ENCODE measurements at regions not wholly inside any gene's neighbourhood (a gene's known extent, or its start where the extent isn't known, plus 50 kb on each side); places are given as distances from the start of the nearest gene placed in this dataset.
A peak's percentile ranks its signal among the peaks of the same experiment; 100 is the strongest.

- DNase-seq: no peak
Measured at GRCh38 chr12:92528586-92528985, 174.2 kb upstream of the PLEKHG7 start.

GRCh38 chr12:92528097-92528496, 174.7 kb upstream of the PLEKHG7 start:
- no peak for DNase-seq

- DNase-seq: no peak
Measured at GRCh38 chr12:92524489-92524888, 178.3 kb upstream of the PLEKHG7 start.

DNA sequence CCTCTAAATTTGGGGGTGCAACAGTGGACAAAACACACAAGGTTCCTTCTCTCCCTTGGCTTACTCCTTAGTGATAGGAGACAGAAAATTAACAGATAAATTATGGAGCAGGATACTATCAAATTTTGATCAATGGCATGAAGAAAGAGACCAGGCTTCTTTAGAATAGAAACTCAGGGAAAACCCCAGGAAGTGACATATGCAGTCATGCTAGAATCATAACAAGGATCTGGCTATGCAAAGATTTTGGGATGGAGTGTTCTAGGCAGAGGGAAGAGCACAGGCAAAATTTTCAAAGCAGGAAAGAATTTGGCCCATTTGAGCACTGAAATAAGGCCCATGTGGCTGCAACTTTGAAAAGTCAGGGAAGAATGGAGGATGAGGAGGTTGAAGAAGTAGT, 182.3 kb upstream of the PLEKHG7 start:
- no peak for DNase-seq

DNA sequence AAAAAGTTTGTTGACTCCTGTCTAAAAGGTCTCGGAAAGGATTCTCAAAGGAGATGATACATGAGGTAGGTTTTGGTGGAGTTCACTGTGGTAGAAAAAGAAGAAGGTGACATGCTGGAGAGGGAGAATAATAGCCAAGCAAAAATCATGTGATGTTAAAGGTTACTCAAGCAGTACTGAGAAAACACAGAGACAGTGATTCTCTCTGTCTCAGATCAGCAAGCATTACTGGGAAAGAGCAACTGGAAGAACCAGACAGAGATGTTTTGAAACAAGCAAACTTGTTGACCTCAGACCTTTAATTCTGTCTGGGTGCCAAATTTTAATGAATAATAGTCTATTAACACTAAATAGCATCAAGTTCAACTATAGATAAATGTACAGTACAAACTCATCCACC, 183.5 kb upstream of the PLEKHG7 start:
- DNase-seq: no peak

DNA sequence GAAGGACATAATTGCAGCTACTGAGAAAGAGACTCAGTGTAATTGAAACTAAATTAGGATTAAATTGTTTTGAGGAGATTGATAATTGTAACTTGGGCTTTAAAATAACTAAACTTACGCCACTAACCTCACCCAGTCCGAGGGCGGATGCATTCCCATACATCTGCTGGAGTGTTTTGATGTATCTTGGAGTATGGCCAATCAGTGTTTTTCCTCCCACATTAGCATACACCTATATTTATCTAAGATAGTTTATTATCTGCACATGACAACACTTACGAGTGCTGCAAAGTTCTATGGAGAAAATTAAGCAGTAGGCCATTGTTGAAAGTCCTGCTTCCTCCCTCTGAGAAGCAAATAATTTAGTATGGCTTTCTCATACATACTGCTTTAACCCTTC, 184.7 kb upstream of the PLEKHG7 start:
- no peak for DNase-seq

DNA sequence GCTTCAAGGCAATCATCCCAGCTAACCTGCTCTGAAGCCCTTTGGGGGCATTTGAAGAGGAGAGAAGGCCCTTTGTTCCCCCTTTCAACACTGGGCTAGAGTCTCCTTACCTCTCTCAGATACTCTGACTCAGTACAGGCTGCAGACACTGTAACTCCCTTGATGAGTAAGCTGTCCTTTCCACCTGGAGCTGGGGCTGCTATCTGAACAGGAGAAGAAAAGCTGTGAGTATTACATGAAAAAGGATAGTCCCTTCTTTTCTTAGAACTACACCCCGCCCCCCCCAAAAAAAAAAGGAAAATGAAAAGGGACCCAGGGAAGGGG, 186.6 kb upstream of the PLEKHG7 start:
- no peak for DNase-seq

DNA sequence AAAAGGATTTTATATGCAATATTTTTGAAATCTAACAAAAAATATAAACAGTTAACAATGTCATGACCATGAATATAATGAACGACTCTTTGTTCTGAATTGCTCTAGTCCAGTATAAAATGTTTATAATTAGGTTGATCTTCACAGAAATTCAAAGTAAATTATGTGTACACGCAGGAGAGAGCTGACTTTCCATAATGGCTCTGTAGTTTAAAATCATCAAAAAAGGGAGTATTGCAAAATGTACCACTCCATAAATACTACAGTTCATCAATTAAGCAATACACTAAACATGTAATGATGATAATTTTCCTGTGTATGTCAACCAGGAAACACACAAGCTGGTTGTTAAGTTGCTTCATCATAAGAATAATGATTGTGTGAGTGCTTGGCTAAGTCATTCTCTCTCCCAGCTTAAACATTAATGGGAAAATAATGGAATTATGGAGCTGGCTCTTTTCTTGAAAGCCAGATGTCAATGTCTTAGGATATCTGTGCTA, 189.5 kb upstream of the PLEKHG7 start:
- DNase-seq: no peak

- DNase-seq: no peak
Measured at GRCh38 chr12:92511786-92512185, 191.0 kb upstream of the PLEKHG7 start.

GRCh38 chr12:92509156-92509738, 193.5 kb upstream of the PLEKHG7 start:
- DNase-seq: no peak

- DNase-seq: no peak
Measured at GRCh38 chr12:92506891-92507290, 195.9 kb upstream of the PLEKHG7 start.

GRCh38 chr12:92506460-92506859, 196.3 kb upstream of the PLEKHG7 start:
- DNase-seq: peak; percentile 49

- no peak for DNase-seq
Measured at GRCh38 chr12:92505254-92506231, 197.2 kb upstream of the PLEKHG7 start.

DNA sequence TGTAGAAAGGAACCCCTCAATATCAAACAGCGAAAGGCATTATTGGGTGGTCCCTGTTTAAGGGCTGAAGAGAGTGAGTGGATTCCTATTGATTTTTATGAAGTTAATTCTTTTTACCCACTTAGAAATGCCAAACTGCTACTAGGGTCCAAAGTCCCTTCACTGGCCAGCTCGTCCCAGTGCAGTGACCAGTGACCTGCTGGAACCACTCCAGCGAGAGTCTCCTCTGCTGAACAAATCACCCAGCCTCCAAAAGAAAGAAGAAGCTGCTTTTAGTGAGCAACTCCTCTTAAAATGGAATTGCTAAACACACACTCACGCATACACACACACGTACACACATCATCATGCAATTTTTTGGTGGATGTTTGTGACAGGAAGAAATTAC, 198.2 kb upstream of the PLEKHG7 start:
- no peak for DNase-seq

- peak; percentile 62 for DNase-seq
Measured at GRCh38 chr12:92503971-92504593, 198.7 kb upstream of the PLEKHG7 start.

DNA sequence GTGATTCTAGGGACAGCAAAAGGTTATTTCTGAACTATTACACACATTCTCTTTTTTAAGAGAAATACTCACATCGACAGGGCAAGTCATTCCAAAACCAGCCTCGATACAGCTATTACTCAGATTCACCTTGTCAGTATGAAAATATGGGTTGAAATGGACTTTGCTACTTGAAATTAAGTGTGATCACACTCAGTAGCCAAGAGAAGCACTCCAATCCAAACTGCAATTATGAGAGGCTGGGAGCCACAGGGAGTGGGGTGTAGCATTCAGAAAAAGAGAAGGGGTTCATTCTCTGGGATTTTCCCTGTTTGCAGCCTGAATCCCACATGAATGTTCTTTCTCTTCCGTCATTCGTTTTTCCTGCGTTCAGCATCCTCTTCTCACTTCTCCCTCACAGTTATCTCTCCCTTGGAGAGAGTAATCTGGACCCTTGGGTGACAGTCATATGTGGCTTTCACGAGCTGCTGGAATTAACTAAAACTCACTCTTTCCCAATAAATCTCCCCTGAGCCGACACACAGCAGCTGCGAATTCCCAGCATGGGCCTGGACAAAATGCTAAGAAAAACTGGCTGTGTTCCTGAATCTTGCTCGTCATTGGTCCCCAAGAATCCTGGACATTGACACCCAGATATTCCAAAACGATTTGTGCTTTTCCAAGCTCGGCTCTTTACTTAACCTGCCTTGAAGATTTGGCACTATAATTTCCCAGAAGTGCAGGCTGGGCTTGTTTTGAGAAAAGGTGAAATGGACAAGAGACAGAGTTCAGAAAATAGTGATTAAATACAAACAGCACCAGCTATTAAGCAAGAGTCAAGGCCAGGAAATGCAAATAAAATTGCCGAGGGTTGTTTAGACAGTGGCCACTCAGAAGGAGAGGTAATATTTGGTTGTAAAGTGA, 199.5 kb upstream of the PLEKHG7 start:
- DNase-seq: peak; percentile 68

DNA sequence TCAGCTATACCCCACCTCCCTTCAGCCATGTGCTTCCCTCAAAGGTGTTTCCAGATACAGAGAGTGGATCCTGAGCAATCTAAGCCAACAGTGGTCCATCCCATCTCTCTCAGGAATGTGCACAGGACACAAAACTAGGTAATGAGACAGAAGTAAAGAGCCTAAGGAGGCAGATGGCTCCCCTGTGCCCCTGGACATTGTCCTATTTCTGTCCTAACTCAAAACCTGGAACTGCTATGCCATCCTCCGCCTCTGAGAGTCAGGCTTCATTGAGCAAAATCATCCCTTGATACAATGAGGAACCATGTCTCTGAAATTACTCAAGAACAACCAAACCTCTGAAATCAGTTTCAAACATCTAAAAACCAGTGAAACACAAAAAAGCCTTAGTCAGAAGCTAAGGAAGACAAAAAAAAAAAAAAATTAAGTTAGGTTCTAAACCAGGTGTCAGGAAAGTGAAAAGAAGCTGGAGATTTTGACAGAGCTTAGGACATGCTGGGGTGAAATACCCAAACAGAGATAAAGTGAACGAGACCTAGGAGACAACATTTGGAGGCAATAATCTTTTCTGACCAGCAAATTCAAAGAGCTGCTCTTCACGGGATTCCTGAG, 200.3 kb upstream of the PLEKHG7 start:
- DNase-seq: no peak

DNA sequence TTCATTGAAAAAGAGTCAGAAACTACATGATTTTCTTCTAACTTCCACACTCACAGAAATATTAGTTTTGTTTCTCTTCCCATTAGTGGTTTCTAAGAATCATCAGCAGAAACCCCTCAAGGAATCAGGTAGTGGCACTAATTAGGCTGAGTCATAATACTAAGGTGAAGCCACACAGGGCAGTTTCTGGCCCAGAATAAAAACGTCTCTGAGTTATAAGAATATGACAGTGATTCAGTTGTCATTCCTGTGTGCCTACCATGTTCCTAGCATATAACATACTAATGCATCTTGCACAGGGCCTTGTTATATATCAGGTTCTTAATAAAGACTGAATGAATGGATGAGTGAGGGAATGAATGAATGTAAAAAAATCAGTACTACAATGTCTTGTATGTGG, 206.0 kb upstream of the PLEKHG7 start:
- no peak for DNase-seq

DNA sequence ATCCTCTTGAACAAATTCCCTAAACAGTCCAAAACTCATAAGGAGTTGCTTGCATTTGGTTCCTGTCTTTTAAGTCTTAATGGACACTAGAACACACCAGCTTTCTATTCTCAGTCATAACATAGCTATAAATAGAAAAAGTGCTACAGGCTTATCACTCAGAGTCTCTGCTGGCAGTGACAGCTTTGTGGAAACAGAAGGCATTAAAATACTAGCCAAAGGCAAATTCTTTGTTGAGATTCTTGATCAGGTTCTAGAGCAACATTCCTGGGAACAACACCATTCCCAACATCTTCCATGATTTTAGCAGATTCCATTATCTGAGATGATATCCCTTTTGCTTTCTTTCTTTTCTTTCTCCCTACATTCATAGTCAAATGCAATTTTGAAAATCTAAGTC, 207.7 kb upstream of the PLEKHG7 start:
- DNase-seq: no peak

- DNase-seq: no peak
Measured at GRCh38 chr12:92493816-92494215, 209.0 kb upstream of the PLEKHG7 start.

DNA sequence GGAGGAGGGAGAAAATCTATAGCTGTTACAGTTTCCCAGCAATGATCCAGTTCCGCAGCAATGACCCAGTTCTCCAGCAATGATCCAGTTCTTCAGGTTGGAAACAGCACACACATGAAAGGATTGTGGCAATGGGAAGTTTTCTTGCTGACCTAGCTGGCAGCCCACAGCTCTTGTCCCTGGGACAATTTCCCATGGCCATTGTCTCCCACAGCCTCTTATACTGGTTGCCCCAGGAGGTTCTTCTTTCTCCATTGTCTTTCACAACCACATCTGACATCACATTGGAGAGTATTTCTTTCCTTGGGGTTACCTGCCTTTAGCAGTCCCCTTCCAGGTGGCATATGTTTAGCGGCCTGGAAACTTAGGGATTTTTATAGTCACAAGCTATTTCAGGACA, 209.8 kb upstream of the PLEKHG7 start:
- DNase-seq: no peak

DNA sequence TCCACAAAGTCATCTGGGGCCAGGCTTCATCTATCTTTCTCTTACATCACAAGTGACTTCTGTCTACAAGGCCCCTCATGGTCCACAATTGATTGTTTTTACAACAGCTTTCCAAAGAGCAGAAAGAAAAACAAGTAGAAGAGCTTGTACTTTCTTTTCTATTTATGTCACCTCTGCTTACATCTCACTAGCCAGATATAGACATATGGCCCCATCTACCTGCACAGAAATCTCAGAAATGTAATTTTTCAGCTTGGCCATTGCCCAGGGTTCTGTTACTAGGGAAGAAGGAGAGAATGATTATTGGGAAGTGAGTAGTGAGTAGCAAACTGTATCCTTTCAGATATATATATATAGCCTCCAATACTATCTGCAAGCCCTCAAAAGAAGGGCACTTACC, 210.5 kb upstream of the PLEKHG7 start:
- no peak for DNase-seq
